ENCODE measurements at regions not wholly inside any gene's neighbourhood (a gene's known extent, or its start where the extent isn't known, plus 50 kb on each side); places are given as distances from the start of the nearest gene placed in this dataset.

GRCh38 chr11:104736502-104736901 lies 161.8 kb downstream of the CASP12 start:
- no peak for DNase-seq (ENCODE audit: low spot score)

GRCh38 chr11:104734998-104735397 lies 163.3 kb downstream of the CASP12 start:
- no peaks in the 10 kb centered on the region for H3K4me1 ChIP-seq
- no peaks in the 10 kb centered on the region for H3K79me2 ChIP-seq (ENCODE audit: low read depth)
- no peaks in the 10 kb centered on the region for H4K20me1 ChIP-seq (ENCODE audit: low read depth)
- no peak overlapping the region for H2AFZ ChIP-seq (replicated peaks)
- H3K4me3 Mint-ChIP-seq = no peak overlapping the region
- H3K9me3 Mint-ChIP-seq = no peaks in the 10 kb centered on the region
- H3K4me1 Mint-ChIP-seq = no peaks in the 10 kb centered on the region
- H3K27me3 ChIP-seq = no peaks in the 10 kb centered on the region
- H3K27ac Mint-ChIP-seq = no peak overlapping the region
- no peak overlapping the region for H3K9ac ChIP-seq
- no peaks in the 10 kb centered on the region for H3K36me3 Mint-ChIP-seq
- H3K27me3 Mint-ChIP-seq (ENCODE audit: insufficient read depth, low read depth) = no peaks in the 10 kb centered on the region
- H3K36me3 ChIP-seq = no peaks in the 10 kb centered on the region
- H3K4me3 ChIP-seq = no peak overlapping the region
- no peak for DNase-seq (ENCODE audit: low spot score)
- no peaks in the 10 kb centered on the region for H3K9me3 ChIP-seq (ENCODE audit: low read depth)
- TF ChIP-seq CTCF (IDR thresholded peaks at IDR 0.05) = no peak
- TF ChIP-seq EZH2phosphoT487 (IDR thresholded peaks at IDR 0.05) = no peak
- TF ChIP-seq EZH2 (IDR thresholded peaks at IDR 0.05) = no peak
- H3K27ac ChIP-seq = no peak overlapping the region
- no peak overlapping the region for H3K4me2 ChIP-seq
- no peaks in the 10 kb centered on the region for H3F3A ChIP-seq (ENCODE audit: low read depth)

More at GRCh38 chr11:104736502-104736901, 161.8 kb downstream of the CASP12 start:
- no peak overlapping the region for H3K27ac ChIP-seq
- no peak overlapping the region for H3K27ac Mint-ChIP-seq
- H3F3A ChIP-seq (ENCODE audit: low read depth) = no peaks in the 10 kb centered on the region
- H3K27me3 Mint-ChIP-seq (ENCODE audit: insufficient read depth, low read depth) = no peaks in the 10 kb centered on the region
- no peak overlapping the region for H3K4me3 ChIP-seq
- TF ChIP-seq EZH2 (IDR thresholded peaks at IDR 0.05) = no peak
- H4K20me1 ChIP-seq (ENCODE audit: low read depth) = no peaks in the 10 kb centered on the region
- no peak overlapping the region for H2AFZ ChIP-seq (replicated peaks)
- H3K27me3 ChIP-seq = no peaks in the 10 kb centered on the region
- H3K4me1 ChIP-seq = no peaks in the 10 kb centered on the region
- no peak overlapping the region for H3K4me2 ChIP-seq
- no peaks in the 10 kb centered on the region for H3K36me3 ChIP-seq
- no peaks in the 10 kb centered on the region for H3K4me1 Mint-ChIP-seq
- no peaks in the 10 kb centered on the region for H3K9me3 ChIP-seq (ENCODE audit: low read depth)
- H3K4me3 Mint-ChIP-seq = no peak overlapping the region
- H3K9me3 Mint-ChIP-seq = no peaks in the 10 kb centered on the region
- H3K79me2 ChIP-seq (ENCODE audit: low read depth) = no peaks in the 10 kb centered on the region
- no peak overlapping the region for H3K9ac ChIP-seq
- no peaks in the 10 kb centered on the region for H3K36me3 Mint-ChIP-seq

GRCh38 chr11:104731890-104732289 lies 166.4 kb downstream of the CASP12 start:
- Mint-ChIP-seq H3K4me3 (no peak overlapping the region), H3K27me3 (ENCODE audit: insufficient read depth, low read depth) (no peaks in the 10 kb centered on the region), H3K27ac (no peak overlapping the region), H3K4me1 (no peaks in the 10 kb centered on the region), H3K9me3 (peaks cover 2% of the 10 kb centered on the region), H3K36me3 (no peaks in the 10 kb centered on the region)
- Histone ChIP-seq H3F3A (ENCODE audit: low read depth) (no peaks in the 10 kb centered on the region), H3K36me3 (no peaks in the 10 kb centered on the region), H3K4me1 (no peaks in the 10 kb centered on the region), H4K20me1 (ENCODE audit: low read depth) (no peaks in the 10 kb centered on the region), H3K4me3 (no peak overlapping the region), H3K9me3 (ENCODE audit: low read depth) (no peaks in the 10 kb centered on the region), H2AFZ (replicated peaks) (no peak overlapping the region), H3K79me2 (ENCODE audit: low read depth) (no peaks in the 10 kb centered on the region), H3K4me2 (no peak overlapping the region), H3K9ac (no peak overlapping the region), H3K27ac (no peak overlapping the region), H3K27me3 (no peaks in the 10 kb centered on the region)
- no peak for DNase-seq (ENCODE audit: low spot score)
- no peak for TF ChIP-seq CTCF (IDR thresholded peaks at IDR 0.05)
- no peak for TF ChIP-seq EZH2phosphoT487 (IDR thresholded peaks at IDR 0.05)
- no peak for TF ChIP-seq EZH2 (IDR thresholded peaks at IDR 0.05)

DNA sequence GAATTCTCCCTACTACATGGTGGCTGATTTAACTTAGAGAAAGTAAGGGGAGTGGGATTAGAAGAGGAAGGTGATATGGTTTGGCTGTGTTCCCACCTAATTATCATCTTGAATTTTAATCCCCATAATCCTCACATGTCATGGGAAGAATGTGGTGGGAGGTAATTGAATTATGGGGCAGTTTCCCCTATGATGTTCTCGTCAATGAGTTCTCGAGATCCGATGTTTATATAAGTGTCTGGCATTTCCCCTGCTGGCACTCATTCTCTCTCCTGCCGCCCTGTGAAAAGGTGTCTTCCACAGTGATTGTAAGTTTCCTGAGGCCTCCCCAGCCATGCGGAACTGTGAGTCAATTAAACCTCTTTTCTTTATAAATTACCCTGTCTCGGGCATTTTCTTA lies 169.3 kb downstream of the CASP12 start:
- H3F3A ChIP-seq (ENCODE audit: low read depth) = no peaks in the 10 kb centered on the region
- H3K27me3 ChIP-seq = no peaks in the 10 kb centered on the region
- Mint-ChIP-seq H3K9me3 (peaks cover 2% of the 10 kb centered on the region), H3K27ac (no peak overlapping the region), H3K4me3 (no peak overlapping the region), H3K27me3 (ENCODE audit: insufficient read depth, low read depth) (no peaks in the 10 kb centered on the region), H3K4me1 (no peaks in the 10 kb centered on the region), H3K36me3 (no peaks in the 10 kb centered on the region)
- no peaks in the 10 kb centered on the region for H3K4me1 ChIP-seq
- no peak for TF ChIP-seq CTCF (IDR thresholded peaks at IDR 0.05)
- H3K4me3 ChIP-seq = no peak overlapping the region
- DNase-seq (ENCODE audit: low spot score) = no peak
- H3K79me2 ChIP-seq (ENCODE audit: low read depth) = no peaks in the 10 kb centered on the region
- no peak overlapping the region for H3K27ac ChIP-seq
- no peaks in the 10 kb centered on the region for H4K20me1 ChIP-seq (ENCODE audit: low read depth)
- H3K36me3 ChIP-seq = no peaks in the 10 kb centered on the region
- H3K9me3 ChIP-seq (ENCODE audit: low read depth) = no peaks in the 10 kb centered on the region
- no peak overlapping the region for H2AFZ ChIP-seq (replicated peaks)
- H3K4me2 ChIP-seq = no peak overlapping the region
- no peak overlapping the region for H3K9ac ChIP-seq
